ENCODE measurements at regions not wholly inside any gene's neighbourhood (a gene's known extent, or its start where the extent isn't known, plus 50 kb on each side); places are given as distances from the start of the nearest gene placed in this dataset.
"Not testable (repeated sequence)": the region's sequence is repeated elsewhere in the genome, so short reads cannot be mapped to it uniquely, and the experiment has no call there.

- ATAC-seq (ENCODE audit: insufficient number of reproducible peaks, low FRiP score, low read depth) = peak; percentile 50
These were observed 204.7 kb upstream of the PELI2 start for GRCh38 chr14:55913324-55914025.

GRCh38 chr14:55914771-55915170, 203.4 kb upstream of the PELI2 start:
- no peaks in the 10 kb centered on the region for H3K36me3 ChIP-seq
- no peak overlapping the region for H3K27ac ChIP-seq
- ATAC-seq (ENCODE audit: insufficient number of reproducible peaks, low FRiP score, low read depth) (no peak), DNase-seq (ENCODE audit: low spot score) (no peak)
- H3K4me3 ChIP-seq = no peak overlapping the region
- no peaks in the 10 kb centered on the region for H3K27me3 ChIP-seq (replicated peaks; ENCODE audit: insufficient read depth)
- H3K9me3 ChIP-seq = no peaks in the 10 kb centered on the region
- no peak for TF ChIP-seq CTCF (IDR thresholded peaks at IDR 0.05)
- peaks cover 4 to 17% of the 10 kb centered on the region in 2 donors for H3K4me1 ChIP-seq (ENCODE audit: control insufficient read depth in 1 of 2, low read depth in 2 of 2)

More at GRCh38 chr14:55913324-55914025, 204.7 kb upstream of the PELI2 start:
- TF ChIP-seq CTCF (IDR thresholded peaks at IDR 0.05) = no peak
- Histone ChIP-seq H3K4me1 (ENCODE audit: control insufficient read depth in 1 of 2, low read depth in 2 of 2) (peaks cover 4 to 17% of the 10 kb centered on the region in 2 donors), H3K4me3 (no peak overlapping the region), H3K9me3 (no peaks in the 10 kb centered on the region), H3K27ac (no peak overlapping the region), H3K36me3 (no peaks in the 10 kb centered on the region), H3K27me3 (replicated peaks; ENCODE audit: insufficient read depth) (no peaks in the 10 kb centered on the region)
- no peak for DNase-seq (ENCODE audit: low spot score)

- peaks cover 4 to 17% of the 10 kb centered on the region in 2 donors for H3K4me1 ChIP-seq (ENCODE audit: control insufficient read depth in 1 of 2, low read depth in 2 of 2)
- ATAC-seq (ENCODE audit: insufficient number of reproducible peaks, low FRiP score, low read depth) (no peak), DNase-seq (ENCODE audit: low spot score) (no peak)
- no peaks in the 10 kb centered on the region for H3K27me3 ChIP-seq (replicated peaks; ENCODE audit: insufficient read depth)
- no peaks in the 10 kb centered on the region for H3K36me3 ChIP-seq
- H3K9me3 ChIP-seq = no peaks in the 10 kb centered on the region
- H3K4me3 ChIP-seq = no peak overlapping the region
- no peak overlapping the region for H3K27ac ChIP-seq
- no peak for TF ChIP-seq CTCF (IDR thresholded peaks at IDR 0.05)
These were observed 202.8 kb upstream of the PELI2 start for GRCh38 chr14:55915456-55915855.

GRCh38 chr14:55919800-55920199, 198.4 kb upstream of the PELI2 start:
- H3K9me3 ChIP-seq; H3K4me3 ChIP-seq; H3K4me1 ChIP-seq (ENCODE audit: control insufficient read depth in 1 of 2, low read depth in 2 of 2); H3K36me3 ChIP-seq; H3K27ac ChIP-seq; ATAC-seq (ENCODE audit: insufficient number of reproducible peaks, low FRiP score, low read depth); DNase-seq (ENCODE audit: low spot score); H3K27me3 ChIP-seq (replicated peaks; ENCODE audit: insufficient read depth): not testable (repeated sequence)

- no peaks in the 10 kb centered on the region for H3K9me3 ChIP-seq
- no peaks in the 10 kb centered on the region for H3K4me1 ChIP-seq (ENCODE audit: control insufficient read depth in 1 of 2, low read depth in 2 of 2)
- TF ChIP-seq CTCF (IDR thresholded peaks at IDR 0.05) = no peak
- H3K4me3 ChIP-seq = no peak overlapping the region
- no peaks in the 10 kb centered on the region for H3K36me3 ChIP-seq
- DNase-seq (ENCODE audit: low spot score) (no peak), ATAC-seq (ENCODE audit: insufficient number of reproducible peaks, low FRiP score, low read depth) (no peak)
- no peaks in the 10 kb centered on the region for H3K27me3 ChIP-seq (replicated peaks; ENCODE audit: insufficient read depth)
- no peak overlapping the region for H3K27ac ChIP-seq
These were observed 196.7 kb upstream of the PELI2 start for GRCh38 chr14:55921511-55921910.

- H3K27me3 ChIP-seq (replicated peaks; ENCODE audit: insufficient read depth) = no peaks in the 10 kb centered on the region
- no peaks in the 10 kb centered on the region for H3K36me3 ChIP-seq
- H3K9me3 ChIP-seq = no peaks in the 10 kb centered on the region
- no peak overlapping the region for H3K4me3 ChIP-seq
- no peak for TF ChIP-seq CTCF (IDR thresholded peaks at IDR 0.05)
- ATAC-seq (ENCODE audit: insufficient number of reproducible peaks, low FRiP score, low read depth) (no peak), DNase-seq (ENCODE audit: low spot score) (no peak)
- no peak overlapping the region for H3K27ac ChIP-seq
- no peaks in the 10 kb centered on the region for H3K4me1 ChIP-seq (ENCODE audit: control insufficient read depth in 1 of 2, low read depth in 2 of 2)
These were observed 192.2 kb upstream of the PELI2 start for GRCh38 chr14:55926007-55926406.
